HCT116 (cell line): ENCODE measurements at regions not wholly inside any gene's neighbourhood (a gene's known extent, or its start where the extent isn't known, plus 50 kb on each side); places are given as distances from the start of the nearest gene placed in this dataset.

Source experiments
- ATAC-seq: fragments of 200-7000 bp; cut with Tn5 transposase; 2 replicates; pipeline ENCODE4 v1.9.1; 2020; ENCODE audit warnings: mild to moderate bottlenecking, moderate library complexity
- BruUV-seq: library from RNA; stranded (reverse); fragments of 400-500 nt; replicated peaks from 2 replicates; lab custom pipeline; 2021; lab: Mats Ljungman, UMichigan
- CTCF ChIA-PET: fragments of 300-600 bp; sonication (Branson Sonifier 250); formaldehyde crosslinking; loops from one replicate; lab custom pipeline; 2021; ENCODE audit warnings: antibody characterized with exemption; lab: Charles Lee
- POLR2A ChIA-PET: fragments of 300-600, 350-600 bp; sonication (Branson Sonifier 250); formaldehyde crosslinking; loops from one replicate; lab custom pipeline; 2021; ENCODE audit warnings: antibody characterized with exemption; lab: Charles Lee
- RAD21 ChIA-PET, 2 experiments: fragments of 300-600 bp; sonication (Branson Sonifier 250); formaldehyde crosslinking; loops; one replicate each; lab custom pipeline; 2023; ENCODE audit warnings: low total read pairs in 2 of 2; ENCODE audit not compliant: uncharacterized antibody in 2 of 2, unreplicated experiment in 2 of 2, low non-redundant PET in 1 of 2; lab: Charles Lee
- DNase-seq: peaks from one replicate; pipeline ENCODE4 v3.0.0-alpha.2; 2010; ENCODE audit warnings: low read depth, low spot score
- H2AFZ ChIP-seq: fragments of 200-600 bp; shearing (Covaris generic), sonication (generic); 2 replicates; pipeline ENCODE4 v1.6.1; 2017; ENCODE audit warnings: low read depth, mixed run types, mixed read lengths, antibody characterized with exemption, low read length; ENCODE audit not compliant: poor library complexity, severe bottlenecking
- H3K27ac ChIP-seq: 2 replicates; pipeline ENCODE4 v1.5.1; 2012; ENCODE audit warnings: low read depth, low read length
- H3K27me3 ChIP-seq: fragments of 200-600 bp; sonication (generic); 2 replicates; pipeline ENCODE4 v1.6.1; 2016; ENCODE audit warnings: mixed run types, low read length, mixed read lengths; ENCODE audit not compliant: insufficient read depth
- H3K36me3 ChIP-seq, 2 experiments: fragments of 200-500 bp in 1 of 2; fragments of 200-600 bp in 1 of 2; sonication (Bioruptor generic) in 1 of 2; sonication (generic) in 1 of 2; 2 replicates each; pipeline versions ENCODE4 v1.5.1 to v1.6.1; 2014 to 2016; ENCODE audit warnings: low read length in 2 of 2, inconsistent platforms in 1 of 2, mixed read lengths in 1 of 2, mixed run types in 1 of 2; ENCODE audit not compliant: insufficient read depth in 2 of 2, control insufficient read depth in 1 of 2
- H3K4me1 ChIP-seq, 2 experiments: fragments of 200-600 bp in 1 of 2; sonication (generic) in 1 of 2; 2 replicates each; pipeline versions ENCODE4 v1.5.1 to v1.6.1; 2012 to 2017; ENCODE audit warnings: low read length in 2 of 2, inconsistent platforms in 1 of 2, mild to moderate bottlenecking in 1 of 2, mixed read lengths in 1 of 2, mixed run types in 1 of 2, moderate library complexity in 1 of 2; ENCODE audit not compliant: insufficient read depth in 2 of 2, control insufficient read depth in 1 of 2
- H3K4me2 ChIP-seq: fragments of 200-600 bp; sonication (generic); 2 replicates; pipeline ENCODE4 v1.6.1; 2017; ENCODE audit warnings: mixed run types, low read length, mixed read lengths
- H3K4me3 ChIP-seq, 2 experiments: fragments of 200-600 bp in 1 of 2; sonication (generic) in 1 of 2; replicated peaks in 1 of 2; 2 replicates each; pipeline ENCODE4 v1.5.1; 2011 to 2016; ENCODE audit warnings: low read length in 2 of 2, control low read depth in 1 of 2, low read depth in 1 of 2, mild to moderate bottlenecking in 1 of 2, mixed read lengths in 1 of 2, mixed run types in 1 of 2
- H3K79me2 ChIP-seq: fragments of 200-600 bp; sonication (generic); 2 replicates; pipeline ENCODE4 v1.6.1; 2017; ENCODE audit warnings: mild to moderate bottlenecking, mixed run types, low read length, moderate library complexity, mixed read lengths; ENCODE audit not compliant: insufficient read depth
- H3K9ac ChIP-seq: fragments of 200-600 bp; sonication (generic); 2 replicates; pipeline ENCODE4 v1.6.1; 2016; ENCODE audit warnings: low read length, mixed read lengths
- H3K9me2 ChIP-seq: fragments of 200-600 bp; sonication (generic), shearing (Covaris generic); 2 replicates; pipeline ENCODE4 v1.6.1; 2017; ENCODE audit warnings: mixed run types, mild to moderate bottlenecking, moderate library complexity; ENCODE audit not compliant: insufficient read depth
- H3K9me3 ChIP-seq, 2 experiments: fragments of 200-500 bp in 1 of 2; fragments of 200-600 bp in 1 of 2; sonication (Bioruptor generic) in 1 of 2; sonication (generic) in 1 of 2; 2 replicates each; pipeline ENCODE4 v1.6.1; 2014 to 2017; ENCODE audit warnings: low read length in 2 of 2, mixed read lengths in 2 of 2, inconsistent platforms in 1 of 2, low read depth in 1 of 2, mild to moderate bottlenecking in 1 of 2, mixed run types in 1 of 2, moderate library complexity in 1 of 2; ENCODE audit not compliant: control insufficient read depth in 1 of 2, insufficient read depth in 1 of 2
- H4K20me1 ChIP-seq: fragments of 200-600 bp; sonication (generic), shearing (Covaris generic); 2 replicates; pipeline ENCODE4 v1.6.1; 2017; ENCODE audit warnings: mixed run types, mild to moderate bottlenecking, moderate library complexity; ENCODE audit not compliant: insufficient read depth
- EGR1 ChIP-seq: IDR thresholded peaks from 2 replicates; pipeline ENCODE4 v1.6.1; 2012; ENCODE audit warnings: low read depth
- ELF1 ChIP-seq: IDR thresholded peaks from 2 replicates; pipeline ENCODE4 v1.6.1; 2012; ENCODE audit warnings: low read depth, borderline replicate concordance
- EZH2 ChIP-seq: fragments of 200-600 bp; sonication (generic); IDR thresholded peaks from 2 replicates; pipeline ENCODE4 v1.6.1; 2017; ENCODE audit warnings: antibody characterized with exemption, mixed run types
- FOSL1 ChIP-seq: IDR thresholded peaks from 2 replicates; pipeline ENCODE4 v1.6.1; 2012; ENCODE audit warnings: low read depth
- JUND ChIP-seq: IDR thresholded peaks from 2 replicates; pipeline ENCODE4 v1.6.1; 2012
- POLR2A ChIP-seq: IDR thresholded peaks from 2 replicates; pipeline ENCODE4 v1.7.0; 2011; ENCODE audit warnings: borderline replicate concordance; ENCODE audit not compliant: insufficient read depth, insufficient read length; ENCODE audit errors: extremely low read depth
- RAD21 ChIP-seq: IDR thresholded peaks from 2 replicates; pipeline ENCODE4 v1.6.1; 2012; ENCODE audit warnings: low read depth, mild to moderate bottlenecking
- SIN3A ChIP-seq: IDR thresholded peaks from 2 replicates; pipeline ENCODE4 v1.6.1; 2012; ENCODE audit warnings: low read depth
- SP1 ChIP-seq: IDR thresholded peaks from 2 replicates; pipeline ENCODE4 v1.6.1; 2012; ENCODE audit warnings: low read depth
- SRF ChIP-seq: IDR thresholded peaks from 2 replicates; pipeline ENCODE4 v1.6.1; 2012; ENCODE audit warnings: low read depth
- TCF7L2 ChIP-seq: IDR thresholded peaks from 2 replicates; pipeline ENCODE4 v1.7.0; 2011; ENCODE audit warnings: borderline replicate concordance, inconsistent platforms; ENCODE audit not compliant: insufficient read depth, insufficient read length; ENCODE audit errors: extremely low read depth
- YY1 ChIP-seq: IDR thresholded peaks from 2 replicates; pipeline ENCODE4 v1.6.1; 2011; ENCODE audit warnings: low read length, low read depth, moderate library complexity, mild to moderate bottlenecking; ENCODE audit not compliant: insufficient replicate concordance; ENCODE audit errors: extremely low read depth
- ZFX ChIP-seq: fragments of 450-650 bp; IDR thresholded peaks from 2 replicates; pipeline ENCODE4 v1.6.1; 2017
- ZNF274 ChIP-seq: fragments of 200-500 bp; sonication (Bioruptor generic); IDR thresholded peaks from 2 replicates; pipeline ENCODE4 v1.6.1; 2014; ENCODE audit warnings: mild to moderate bottlenecking, low read depth, low read length, inconsistent platforms
- intact Hi-C: fragments of 100-400 bp; cut with micrococcal nuclease; formaldehyde crosslinking; loops from 2 replicates; pipeline ENCODE4 v1.10.0; 2022
- TF ChIP-seq, protein P1 (sequence below): IDR thresholded peaks from 2 replicates; pipeline ENCODE4 v1.6.1; 2012
- TF ChIP-seq, protein P2 (sequence below): IDR thresholded peaks from 2 replicates; pipeline ENCODE4 v1.6.1; 2012

DNA sequence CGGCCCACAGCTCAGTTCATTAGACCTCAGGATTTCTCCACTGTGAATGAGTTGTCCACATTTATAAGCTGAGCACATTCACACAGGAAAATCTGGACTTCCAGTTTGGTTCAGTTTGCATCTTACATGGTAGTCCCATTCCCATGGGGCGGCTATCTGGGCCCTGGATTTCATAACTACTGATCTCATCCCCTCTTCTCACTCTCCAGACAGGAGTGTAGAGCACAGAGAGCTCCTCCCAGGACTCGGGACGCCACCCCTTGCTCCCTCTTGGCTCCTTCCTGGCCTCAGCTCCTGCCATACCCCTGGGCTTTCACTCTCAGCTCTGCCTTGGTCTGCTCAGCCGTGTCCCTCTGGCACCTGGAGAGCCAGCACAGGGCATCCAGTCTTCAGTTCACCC, 117.6 kb upstream of the TCERG1L start:
- Histone ChIP-seq H3K36me3 (no peaks in the 10 kb centered on the region), H3K79me2 (no peaks in the 10 kb centered on the region), H3K9me2 (no peaks in the 10 kb centered on the region), H3K4me2 (no peak overlapping the region), H3K27ac (no peak overlapping the region), H3K4me3 (no peak overlapping the region), H2AFZ (no peak overlapping the region), H4K20me1 (no peaks in the 10 kb centered on the region), H3K4me1 (no peaks in the 10 kb centered on the region), H3K9ac (no peak overlapping the region), H3K27me3 (0 out of 2 replicates have a peak, but pooled peaks cover 4% of the 10 kb centered on the region), H3K9me3 (no peaks in the 10 kb centered on the region)
- intact Hi-C loops = no loop called here
- ChIA-PET POLR2A (no interaction called here), CTCF (no interaction called here), RAD21 (no interaction called here)
- DNase-seq (no peak), ATAC-seq (no peak)
- no TSS peak for BruUV-seq
- TF ChIP-seq EGR1 (no peak), SIN3A (no peak), ZNF274 (no peak), FOSL1 (no peak), ZFX (no peak), RAD21 (no peak), EZH2 (no peak), POLR2A (no peak), TCF7L2 (no peak), YY1 (no peak), JUND (no peak), ELF1 (no peak), SP1 (no peak), SRF (no peak)
- TF ChIP-seq, protein P1, sequence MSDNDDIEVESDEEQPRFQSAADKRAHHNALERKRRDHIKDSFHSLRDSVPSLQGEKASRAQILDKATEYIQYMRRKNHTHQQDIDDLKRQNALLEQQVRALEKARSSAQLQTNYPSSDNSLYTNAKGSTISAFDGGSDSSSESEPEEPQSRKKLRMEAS = no peak
- TF ChIP-seq, protein P2, sequence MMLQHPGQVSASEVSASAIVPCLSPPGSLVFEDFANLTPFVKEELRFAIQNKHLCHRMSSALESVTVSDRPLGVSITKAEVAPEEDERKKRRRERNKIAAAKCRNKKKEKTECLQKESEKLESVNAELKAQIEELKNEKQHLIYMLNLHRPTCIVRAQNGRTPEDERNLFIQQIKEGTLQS = no peak
